Fibroblast of lung (primary cell): ENCODE measurements at regions not wholly inside any gene's neighbourhood (a gene's known extent, or its start where the extent isn't known, plus 50 kb on each side); places are given as distances from the start of the nearest gene placed in this dataset.
"Not testable (repeated sequence)": the region's sequence is repeated elsewhere in the genome, so short reads cannot be mapped to it uniquely, and the experiment has no call there.

ENCODE experiments used
- DNase-seq, 2 donors: peaks; one replicate each; pipeline versions ENCODE4 v3.0.0 to v3.0.0-alpha.2; 2010; ENCODE audit warnings: low read depth in 2 of 2
- H2AFZ ChIP-seq: 2 replicates; pipeline ENCODE4 v1.5.1; 2012; ENCODE audit warnings: low read length, control low read depth, inconsistent platforms
- H3K27ac ChIP-seq: 2 replicates; pipeline ENCODE4 v1.5.1; 2011; ENCODE audit warnings: low read length, control low read depth; ENCODE audit not compliant: insufficient read depth
- H3K27me3 ChIP-seq: 2 replicates; pipeline ENCODE4 v1.5.1; 2011; ENCODE audit warnings: mild to moderate bottlenecking, low read length; ENCODE audit not compliant: control insufficient read depth, insufficient read depth
- H3K36me3 ChIP-seq: 2 replicates; pipeline ENCODE4 v1.5.1; 2011; ENCODE audit warnings: low read length; ENCODE audit not compliant: control insufficient read depth, insufficient read depth
- H3K4me1 ChIP-seq: 2 replicates; pipeline ENCODE4 v1.5.1; 2011; ENCODE audit warnings: low read length; ENCODE audit not compliant: control insufficient read depth, insufficient read depth; ENCODE audit errors: extremely low read depth
- H3K4me2 ChIP-seq: 2 replicates; pipeline ENCODE4 v1.5.1; 2011; ENCODE audit warnings: low read length, control low read depth; ENCODE audit not compliant: insufficient read depth; ENCODE audit errors: extremely low read depth
- H3K4me3 ChIP-seq, 4 experiments: fragments of 200-600 bp in 1 of 4; sonication (generic) in 1 of 4; replicated peaks in 1 of 4; 2 replicates each; pipeline ENCODE4 v1.5.1; 2011 to 2016; ENCODE audit warnings: low read length in 4 of 4, low read depth in 3 of 4, mild to moderate bottlenecking in 3 of 4, control low read depth in 2 of 4, inconsistent platforms in 1 of 4, mixed read lengths in 1 of 4; ENCODE audit not compliant: insufficient read depth in 1 of 4; ENCODE audit errors: control extremely low read depth in 1 of 4
- H3K79me2 ChIP-seq: 2 replicates; pipeline ENCODE4 v1.5.1; 2012; ENCODE audit warnings: mild to moderate bottlenecking, low read length, inconsistent platforms; ENCODE audit not compliant: control insufficient read depth, insufficient read depth
- H3K9ac ChIP-seq: 2 replicates; pipeline ENCODE4 v1.5.1; 2011; ENCODE audit warnings: mild to moderate bottlenecking, low read length, control low read depth; ENCODE audit not compliant: insufficient read depth
- H3K9me3 ChIP-seq: 2 replicates; pipeline ENCODE4 v1.5.1; 2012; ENCODE audit warnings: low read depth, low read length; ENCODE audit not compliant: control insufficient read depth, insufficient read depth
- H4K20me1 ChIP-seq: 2 replicates; pipeline ENCODE4 v1.5.1; 2011; ENCODE audit warnings: low read length; ENCODE audit not compliant: control insufficient read depth, insufficient read depth; ENCODE audit errors: extremely low read depth
- CTCF ChIP-seq, 2 donors: IDR thresholded peaks in 1 of 2; conservative IDR thresholded peaks in 1 of 2; 1 replicate in 1 of 2; 2 replicates in 1 of 2; pipeline ENCODE4 v1.5.1; 2011 to 2012; ENCODE audit warnings: low read length in 2 of 2, control low read depth in 1 of 2, inconsistent platforms in 1 of 2, low read depth in 1 of 2, mild to moderate bottlenecking in 1 of 2
- EZH2 ChIP-seq: IDR thresholded peaks from 2 replicates; pipeline ENCODE4 v1.5.1; 2012; ENCODE audit warnings: low read length, control low read depth, mild to moderate bottlenecking; ENCODE audit errors: missing control alignments

DNA sequence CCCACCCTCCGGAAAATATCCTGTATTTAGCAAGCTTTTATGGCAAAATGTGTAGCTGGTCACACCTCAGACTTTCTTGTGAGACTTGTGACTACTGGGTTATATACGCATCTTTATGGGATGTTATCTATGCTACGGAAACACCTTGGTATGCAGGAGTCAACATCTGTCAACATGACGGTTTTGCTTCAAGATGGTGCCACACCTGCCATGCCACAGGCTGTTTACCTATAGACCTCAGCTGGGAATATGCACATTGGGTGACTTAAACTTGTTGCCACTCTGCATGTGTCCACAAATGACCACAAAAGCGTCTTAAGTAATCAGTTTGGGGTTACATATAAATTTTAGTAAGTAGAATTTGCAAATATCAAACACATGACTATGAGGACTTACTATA, 192.3 kb upstream of the ATP6AP2 start:
- Histone ChIP-seq H3K9ac (no peak overlapping the region), H3K27me3 (no peaks in the 10 kb centered on the region), H3K27ac (no peak overlapping the region), H3K4me1 (no peaks in the 10 kb centered on the region), H3K79me2 (no peaks in the 10 kb centered on the region), H2AFZ (no peak overlapping the region), H3K4me2 (no peak overlapping the region), H3K4me3 (no peak overlapping the region), H4K20me1 (no peaks in the 10 kb centered on the region), H3K9me3 (no peaks in the 10 kb centered on the region), H3K36me3 (no peaks in the 10 kb centered on the region)
- TF ChIP-seq EZH2, result no peak
- TF ChIP-seq CTCF (conservative IDR thresholded peaks at IDR 0.05 in 1 of 2, IDR thresholded peaks at IDR 0.05 in 1 of 2; ENCODE audit: low read depth in 1 of 2, low read length in 2 of 2), result no peak
- no peak for DNase-seq

DNA sequence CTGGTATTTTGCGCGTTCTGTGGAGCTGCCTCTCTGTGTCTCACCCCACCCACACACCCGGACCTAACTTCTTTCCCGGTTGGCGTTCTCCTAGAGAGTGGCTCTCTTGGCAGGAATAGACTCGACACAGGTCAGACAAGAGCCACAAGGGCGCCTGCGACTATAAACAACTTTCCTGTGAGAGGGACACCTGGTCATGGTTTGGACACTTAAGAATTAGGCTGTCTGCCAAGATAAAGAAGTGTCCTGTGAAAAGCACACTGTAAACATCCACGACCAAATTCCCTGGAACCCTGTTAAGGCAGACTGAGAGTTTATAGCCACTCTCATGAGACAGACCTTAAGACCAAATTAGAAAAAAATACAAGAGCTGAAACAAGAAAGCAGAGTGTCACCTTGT, 192.9 kb upstream of the ATP6AP2 start:
- H4K20me1 ChIP-seq, H3K9me3 ChIP-seq, H3K27ac ChIP-seq, H3K9ac ChIP-seq, H3K79me2 ChIP-seq, H3K27me3 ChIP-seq, H3K36me3 ChIP-seq, H3K4me3 ChIP-seq, H3K4me2 ChIP-seq, H2AFZ ChIP-seq, DNase-seq, H3K4me1 ChIP-seq: not testable (repeated sequence)

DNA sequence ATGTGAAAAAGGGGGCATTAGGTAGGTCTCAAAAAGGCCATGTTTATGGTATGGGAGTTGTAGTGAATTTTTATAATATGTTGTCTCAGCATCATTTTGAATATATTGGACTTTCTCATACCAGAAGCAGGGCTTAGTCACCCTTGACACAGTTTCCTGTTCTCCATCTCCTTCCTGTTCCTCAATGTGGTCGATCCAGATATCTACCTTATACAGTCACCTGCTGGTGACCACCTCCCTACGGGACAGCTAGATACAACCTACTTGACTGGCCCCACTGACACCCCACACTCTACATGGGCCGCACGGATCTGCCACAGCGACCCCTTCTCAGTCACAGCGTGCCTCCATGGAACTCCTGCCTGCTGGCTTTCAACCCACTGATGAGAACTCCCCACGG, 193.5 kb upstream of the ATP6AP2 start:
- not testable (repeated sequence) for H3K36me3 ChIP-seq, H3K27ac ChIP-seq, H2AFZ ChIP-seq

DNA sequence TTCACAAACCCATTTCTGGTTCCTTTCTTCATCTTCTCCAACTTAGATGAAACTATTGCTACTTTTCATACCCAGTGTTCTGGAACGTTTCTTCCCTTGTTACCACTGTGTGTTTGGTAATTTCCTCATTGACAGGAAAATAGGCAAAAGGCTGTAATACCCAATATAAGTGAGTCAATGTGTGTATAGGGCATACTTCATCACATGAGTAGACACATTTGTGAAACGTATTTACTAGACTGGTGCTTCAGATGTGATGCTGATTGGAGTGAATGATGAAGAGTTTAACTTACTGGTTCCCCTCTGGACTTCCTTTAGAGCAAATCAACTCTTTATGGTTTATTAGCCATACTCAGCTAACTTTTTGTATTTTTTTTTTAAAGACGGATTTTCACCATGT, 195.1 kb upstream of the ATP6AP2 start:
- Histone ChIP-seq H3K27me3 (no peaks in the 10 kb centered on the region), H2AFZ (no peak overlapping the region), H4K20me1 (no peaks in the 10 kb centered on the region), H3K9ac (no peak overlapping the region), H3K4me2 (no peak overlapping the region), H3K27ac (no peak overlapping the region), H3K36me3 (no peaks in the 10 kb centered on the region), H3K9me3 (no peaks in the 10 kb centered on the region), H3K4me3 (no peak overlapping the region), H3K79me2 (no peaks in the 10 kb centered on the region), H3K4me1 (no peaks in the 10 kb centered on the region)
- TF ChIP-seq CTCF (conservative IDR thresholded peaks at IDR 0.05 in 1 of 2, IDR thresholded peaks at IDR 0.05 in 1 of 2; ENCODE audit: low read depth in 1 of 2, low read length in 2 of 2) (no peak), EZH2 (no peak)
- DNase-seq, result no peak

More for the DNA sequence above, 193.5 kb upstream of the ATP6AP2 start:
- H3K79me2 ChIP-seq, H3K4me3 ChIP-seq, DNase-seq, H3K4me1 ChIP-seq, H3K27me3 ChIP-seq, H4K20me1 ChIP-seq, H3K9me3 ChIP-seq, H3K9ac ChIP-seq, H3K4me2 ChIP-seq: not testable (repeated sequence)
